ENCODE measurements at regions not wholly inside any gene's neighbourhood (a gene's known extent, or its start where the extent isn't known, plus 50 kb on each side); places are given as distances from the start of the nearest gene placed in this dataset.
"Not testable (repeated sequence)": the region's sequence is repeated elsewhere in the genome, so short reads cannot be mapped to it uniquely, and the experiment has no call there.

DNA sequence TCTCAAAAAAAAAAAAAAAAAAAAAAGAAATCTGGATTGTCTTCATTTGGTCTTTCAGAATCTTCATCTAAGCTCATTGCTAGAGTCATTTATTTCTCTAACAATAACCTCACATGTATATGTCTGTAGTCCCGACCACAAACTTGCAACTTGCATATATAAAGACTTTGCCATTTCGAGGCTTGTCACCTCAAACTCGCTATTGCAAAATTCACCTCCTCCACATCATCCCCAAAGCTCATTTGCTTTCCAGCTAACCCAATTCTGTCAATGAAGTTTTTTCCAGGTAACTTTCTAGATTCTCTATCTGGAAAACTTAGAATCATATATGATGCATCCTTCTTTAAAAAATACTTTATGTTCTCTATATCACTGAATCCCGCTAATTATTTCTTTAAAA is 393.2 kb upstream of the ATXN7L3B start:
- no peak for DNase-seq (ENCODE audit: low spot score)

DNA sequence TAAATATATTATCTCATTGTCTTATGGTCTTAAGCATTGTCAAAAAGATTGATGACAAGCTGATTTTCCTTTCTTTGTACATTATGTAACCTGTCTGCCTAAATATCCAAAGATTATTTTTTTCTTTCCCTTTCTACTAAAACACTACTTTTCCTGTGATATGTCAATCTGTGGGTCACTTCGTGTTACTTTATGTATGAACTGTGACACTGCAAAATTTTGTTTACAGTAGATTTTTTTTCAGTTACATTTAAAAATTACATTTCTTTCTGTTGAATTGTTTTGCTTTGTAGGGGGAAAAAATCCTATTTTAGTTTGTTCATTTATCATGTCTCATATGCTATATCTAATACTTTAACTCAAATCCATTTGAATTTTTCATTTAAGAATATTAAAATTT is 392.3 kb upstream of the ATXN7L3B start:
- DNase-seq (ENCODE audit: low spot score) = no peak

- DNase-seq (ENCODE audit: low spot score) = no peak
These were observed 388.8 kb upstream of the ATXN7L3B start for GRCh38 chr12:74148849-74149248.

DNA sequence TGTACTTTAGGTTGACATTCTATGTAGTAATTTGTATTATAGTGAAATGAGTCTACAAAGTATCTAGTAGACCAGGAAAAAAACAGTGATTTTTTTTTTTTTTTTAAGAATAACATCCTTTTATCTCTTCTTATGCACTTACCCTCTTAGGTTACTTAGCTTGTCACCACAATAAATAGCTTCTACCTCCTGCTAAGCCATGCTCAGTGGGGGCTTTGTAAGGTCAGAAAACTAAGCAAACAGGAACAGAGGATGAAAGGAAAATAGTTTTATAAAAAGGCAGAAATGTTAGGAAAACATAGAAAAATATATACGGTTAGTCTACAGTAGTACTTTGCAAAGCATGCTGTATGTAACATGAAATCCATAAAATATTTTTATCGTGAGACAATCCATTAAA is 385.3 kb upstream of the ATXN7L3B start:
- no peak for DNase-seq (ENCODE audit: low spot score)

DNA sequence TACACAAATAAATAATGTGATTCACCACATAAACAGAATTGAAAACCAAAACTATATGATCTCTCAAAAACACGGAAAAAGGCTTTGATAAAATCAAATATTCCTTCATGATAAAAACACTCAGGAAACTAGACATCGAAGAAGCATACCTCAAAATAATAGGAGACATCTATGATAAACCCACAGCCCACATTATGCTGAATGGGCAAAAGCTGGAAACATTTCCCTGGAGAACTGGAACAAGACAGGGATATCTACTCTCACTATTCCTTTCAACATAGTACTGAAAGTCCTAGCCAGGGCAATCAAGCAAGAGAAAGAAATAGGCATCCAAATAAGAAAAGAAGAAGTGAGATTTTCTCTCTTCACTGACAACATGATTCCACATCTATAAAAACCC is 371.5 kb upstream of the ATXN7L3B start:
- DNase-seq (ENCODE audit: low spot score) = no peak

- DNase-seq (ENCODE audit: low spot score) = no peak
These were observed 368.0 kb upstream of the ATXN7L3B start for GRCh38 chr12:74169607-74170006.

GRCh38 chr12:74170645-74171477 is 366.8 kb upstream of the ATXN7L3B start:
- no peak for DNase-seq (ENCODE audit: low spot score)

DNA sequence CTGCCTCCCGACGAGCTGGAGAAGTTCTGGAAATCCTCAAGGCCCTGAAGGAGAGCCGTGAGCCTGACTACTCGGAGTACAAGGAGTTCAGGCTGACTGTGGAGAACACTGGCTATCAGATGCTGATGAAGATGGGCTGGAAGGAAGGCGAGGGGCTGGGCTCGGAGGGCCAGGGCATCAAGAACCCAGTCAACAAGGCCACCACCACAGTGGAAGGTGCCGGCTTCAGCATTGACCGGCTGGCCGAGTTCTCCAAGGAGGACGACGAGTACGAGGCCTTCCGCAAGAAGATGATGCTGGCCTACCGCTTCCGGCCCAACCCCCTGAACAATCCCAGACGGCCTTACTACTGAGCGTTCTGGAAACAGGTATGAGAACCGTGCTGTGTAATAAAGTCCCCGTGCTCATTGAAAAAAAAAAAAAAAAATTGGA is 366.1 kb upstream of the ATXN7L3B start:
- no peak for DNase-seq (ENCODE audit: low spot score)

- not testable (repeated sequence) for DNase-seq (ENCODE audit: low spot score)
These were observed 362.7 kb upstream of the ATXN7L3B start for GRCh38 chr12:74174961-74175360.

GRCh38 chr12:74185360-74185759 is 352.3 kb upstream of the ATXN7L3B start:
- DNase-seq (ENCODE audit: low spot score) = no peak

- no peak for DNase-seq (ENCODE audit: low spot score)
These were observed 344.4 kb upstream of the ATXN7L3B start for GRCh38 chr12:74193191-74193590.

GRCh38 chr12:74204236-74204635 is 333.4 kb upstream of the ATXN7L3B start:
- no peak for DNase-seq (ENCODE audit: low spot score)

DNA sequence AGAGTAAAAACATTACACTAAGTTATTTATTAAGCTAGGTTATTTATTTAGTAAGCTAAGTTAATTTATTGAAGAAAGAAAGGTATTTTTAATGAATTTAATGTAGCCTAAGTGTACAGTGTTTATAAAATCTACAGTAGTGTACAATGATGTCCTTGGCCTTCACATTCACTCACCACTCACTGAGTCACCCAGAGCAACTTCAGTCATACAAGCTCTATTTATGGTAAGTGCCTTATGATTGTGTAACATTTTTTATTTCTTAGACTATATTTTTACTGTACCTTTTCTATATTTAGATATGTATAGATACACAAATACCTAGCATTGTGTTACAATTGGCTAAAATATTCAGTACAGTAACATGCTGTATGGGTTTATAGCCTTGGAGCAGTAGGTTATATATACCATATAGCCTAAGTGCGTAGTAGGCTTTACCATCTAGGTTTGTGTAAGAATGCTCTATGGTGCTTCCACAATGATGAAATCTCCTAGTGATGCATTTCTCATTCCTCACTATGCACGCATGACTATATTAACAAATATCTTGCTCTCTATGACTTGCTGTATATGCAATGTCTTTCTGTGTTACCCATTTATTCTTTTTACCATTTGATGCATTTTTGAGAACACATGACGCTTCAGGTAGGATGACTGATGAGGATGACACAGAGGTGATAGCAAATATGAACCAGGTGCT is 309.6 kb upstream of the ATXN7L3B start:
- no peak for DNase-seq (ENCODE audit: low spot score)

GRCh38 chr12:74229671-74230070 is 308.0 kb upstream of the ATXN7L3B start:
- DNase-seq (ENCODE audit: low spot score) = no peak

- DNase-seq (ENCODE audit: low spot score) = no peak
These were observed 302.3 kb upstream of the ATXN7L3B start for GRCh38 chr12:74235342-74235741.

- DNase-seq (ENCODE audit: low spot score) = no peak
These were observed 296.3 kb upstream of the ATXN7L3B start for GRCh38 chr12:74241341-74241740.

- no peak for DNase-seq (ENCODE audit: low spot score)
These were observed 295.5 kb upstream of the ATXN7L3B start for GRCh38 chr12:74242088-74242487.

DNA sequence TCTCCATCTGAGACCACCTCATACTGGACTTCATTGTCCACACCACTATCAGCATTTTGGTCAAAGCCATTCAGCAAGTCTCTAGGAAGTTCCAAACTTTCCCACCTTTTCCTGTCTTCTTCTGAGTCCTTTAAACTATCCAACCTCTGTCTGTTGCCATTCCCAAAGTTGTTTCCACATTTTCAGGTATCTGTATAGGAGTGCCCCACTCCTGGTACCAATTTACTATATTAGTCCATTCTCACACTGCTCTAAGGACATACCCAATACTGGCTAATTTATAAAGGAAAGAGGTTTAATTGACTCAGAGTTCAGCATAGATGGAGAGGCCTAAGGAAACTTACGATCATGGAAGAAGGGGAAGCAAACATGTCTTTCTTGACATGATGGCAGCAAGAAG is 292.2 kb upstream of the ATXN7L3B start:
- no peak for DNase-seq (ENCODE audit: low spot score)

DNA sequence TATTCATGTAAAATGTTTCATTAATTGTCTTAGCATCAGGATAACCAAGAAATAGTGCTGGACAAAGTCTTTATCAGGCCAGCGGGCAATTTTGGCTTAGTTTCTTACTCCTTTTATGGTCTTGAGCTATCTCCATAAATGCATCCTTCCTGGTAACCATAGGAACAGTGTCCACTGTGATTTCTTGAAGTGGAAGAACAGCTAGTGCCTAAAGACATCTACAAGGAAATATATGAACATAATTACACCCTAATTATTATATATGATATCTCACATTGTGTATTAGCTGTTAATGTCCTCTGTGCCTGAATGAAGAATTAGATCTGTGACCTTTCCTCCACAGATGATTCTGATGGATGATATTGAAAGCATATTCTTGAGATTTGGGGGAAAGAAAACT is 286.7 kb upstream of the ATXN7L3B start:
- DNase-seq (ENCODE audit: low spot score) = no peak

DNA sequence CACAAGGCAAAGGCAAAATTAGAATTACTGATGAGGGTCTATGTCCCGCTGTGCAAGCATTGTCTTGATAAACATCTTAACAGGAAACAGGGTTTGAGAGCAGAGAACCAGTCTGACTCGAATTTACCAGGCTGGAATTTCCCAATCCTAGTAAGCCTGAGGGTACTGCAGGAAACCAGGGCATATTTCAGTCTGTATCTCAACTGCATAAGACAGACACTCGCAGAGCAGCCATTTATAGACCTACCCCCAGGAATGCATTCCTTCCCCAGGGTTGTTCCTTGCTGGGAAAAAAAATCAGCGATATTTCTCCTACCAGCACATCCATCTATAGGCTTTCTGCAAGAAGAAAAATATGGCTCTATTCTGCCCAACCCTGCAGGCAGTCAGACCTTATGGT is 283.8 kb upstream of the ATXN7L3B start:
- DNase-seq (ENCODE audit: low spot score) = not testable (repeated sequence)

GRCh38 chr12:74254784-74255183 is 282.9 kb upstream of the ATXN7L3B start:
- DNase-seq (ENCODE audit: low spot score) = no peak

GRCh38 chr12:74259199-74259598 is 278.4 kb upstream of the ATXN7L3B start:
- DNase-seq (ENCODE audit: low spot score) = no peak

- DNase-seq (ENCODE audit: low spot score) = no peak
These were observed 272.9 kb upstream of the ATXN7L3B start for GRCh38 chr12:74264692-74265091.

DNA sequence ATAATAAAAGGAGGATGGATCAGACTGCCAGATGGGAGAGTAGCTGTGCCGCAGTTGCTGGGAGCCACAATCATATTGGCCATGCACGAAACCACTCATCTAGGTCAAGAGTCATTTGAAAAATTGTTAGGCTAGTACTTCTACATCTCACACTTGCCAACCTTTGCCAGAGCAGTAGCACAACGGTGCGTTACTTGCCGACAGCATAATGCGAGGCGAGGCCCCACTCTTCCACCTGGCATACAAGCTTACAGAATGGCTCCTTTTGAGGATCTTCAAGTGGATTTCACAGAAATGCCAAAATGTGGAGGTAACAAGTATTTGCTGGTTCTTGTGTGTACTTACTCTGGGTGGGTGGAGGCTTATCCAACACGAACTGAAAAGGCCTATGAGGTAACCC is 268.3 kb upstream of the ATXN7L3B start:
- not testable (repeated sequence) for DNase-seq (ENCODE audit: low spot score)

Data from D341Med (cell line).